ENCODE measurements at regions not wholly inside any gene's neighbourhood (a gene's known extent, or its start where the extent isn't known, plus 50 kb on each side); places are given as distances from the start of the nearest gene placed in this dataset.

GRCh38 chr13:72379581-72379980, 347.8 kb downstream of the MZT1 start:
- Histone ChIP-seq H3K79me2 (ENCODE audit: insufficient read depth, low read length) (no peaks in the 10 kb centered on the region), H3K9ac (ENCODE audit: low read depth, low read length, poor library complexity, severe bottlenecking) (no peak overlapping the region), H3K36me3 (ENCODE audit: insufficient read depth, low read length) (no peaks in the 10 kb centered on the region), H3K9me3 (ENCODE audit: insufficient read depth, low read depth, low read length) (no peaks in the 10 kb centered on the region), H3K27me3 (ENCODE audit: insufficient read depth, low read length, poor library complexity, severe bottlenecking) (no peaks in the 10 kb centered on the region), H3F3A (ENCODE audit: low read depth) (no peaks in the 10 kb centered on the region), H2AFZ (ENCODE audit: low read length) (no peak overlapping the region), H3K4me1 (ENCODE audit: insufficient read depth, low read length, poor library complexity, severe bottlenecking) (no peaks in the 10 kb centered on the region), H4K20me1 (ENCODE audit: insufficient read depth, low read length, poor library complexity, severe bottlenecking) (no peaks in the 10 kb centered on the region), H3K9me2 (replicated peaks; ENCODE audit: low read depth, low read length) (no peaks in the 10 kb centered on the region), H3K4me3 (ENCODE audit: low read length, poor library complexity, severe bottlenecking) (no peak overlapping the region), H3K4me2 (ENCODE audit: low read depth, low read length, poor library complexity, severe bottlenecking) (no peak overlapping the region)
- TF ChIP-seq CTCF (conservative IDR thresholded peaks at IDR 0.05; ENCODE audit: low read length) (no peak), EZH2phosphoT487 (IDR thresholded peaks at IDR 0.05; ENCODE audit: borderline replicate concordance) (no peak)

GRCh38 chr13:72368031-72368430, 359.4 kb downstream of the MZT1 start:
- no peaks in the 10 kb centered on the region for H3K4me1 ChIP-seq (ENCODE audit: insufficient read depth, low read length, poor library complexity, severe bottlenecking)
- no peak overlapping the region for H3K4me3 ChIP-seq (ENCODE audit: low read length, poor library complexity, severe bottlenecking)
- H3K36me3 ChIP-seq (ENCODE audit: insufficient read depth, low read length) = no peaks in the 10 kb centered on the region
- H3K9ac ChIP-seq (ENCODE audit: low read depth, low read length, poor library complexity, severe bottlenecking) = no peak overlapping the region
- no peak overlapping the region for H3K4me2 ChIP-seq (ENCODE audit: low read depth, low read length, poor library complexity, severe bottlenecking)
- H3F3A ChIP-seq (ENCODE audit: low read depth) = no peaks in the 10 kb centered on the region
- H2AFZ ChIP-seq (ENCODE audit: low read length) = no peak overlapping the region
- no peak for TF ChIP-seq EZH2phosphoT487 (IDR thresholded peaks at IDR 0.05; ENCODE audit: borderline replicate concordance)
- TF ChIP-seq CTCF (conservative IDR thresholded peaks at IDR 0.05; ENCODE audit: low read length) = no peak
- H3K79me2 ChIP-seq (ENCODE audit: insufficient read depth, low read length) = no peaks in the 10 kb centered on the region
- no peaks in the 10 kb centered on the region; the same call in 1 of the 2 replicates for H3K9me2 ChIP-seq (replicated peaks; ENCODE audit: low read depth, low read length)
- H4K20me1 ChIP-seq (ENCODE audit: insufficient read depth, low read length, poor library complexity, severe bottlenecking) = no peaks in the 10 kb centered on the region
- H3K27me3 ChIP-seq (ENCODE audit: insufficient read depth, low read length, poor library complexity, severe bottlenecking) = no peaks in the 10 kb centered on the region
- H3K9me3 ChIP-seq (ENCODE audit: insufficient read depth, low read depth, low read length) = no peaks in the 10 kb centered on the region

- H3K4me2 ChIP-seq (ENCODE audit: low read depth, low read length, poor library complexity, severe bottlenecking) = no peak overlapping the region
Measured at GRCh38 chr13:72346716-72347115, 380.7 kb downstream of the MZT1 start.

More at GRCh38 chr13:72346716-72347115, 380.7 kb downstream of the MZT1 start:
- TF ChIP-seq CTCF (conservative IDR thresholded peaks at IDR 0.05; ENCODE audit: low read length) (no peak), EZH2phosphoT487 (IDR thresholded peaks at IDR 0.05; ENCODE audit: borderline replicate concordance) (no peak)
- Histone ChIP-seq H3K9me2 (replicated peaks; ENCODE audit: low read depth, low read length) (no peaks in the 10 kb centered on the region), H3F3A (ENCODE audit: low read depth) (no peaks in the 10 kb centered on the region), H3K27me3 (ENCODE audit: insufficient read depth, low read length, poor library complexity, severe bottlenecking) (no peaks in the 10 kb centered on the region), H3K4me1 (ENCODE audit: insufficient read depth, low read length, poor library complexity, severe bottlenecking) (no peaks in the 10 kb centered on the region), H3K79me2 (ENCODE audit: insufficient read depth, low read length) (no peaks in the 10 kb centered on the region), H4K20me1 (ENCODE audit: insufficient read depth, low read length, poor library complexity, severe bottlenecking) (no peaks in the 10 kb centered on the region), H3K9ac (ENCODE audit: low read depth, low read length, poor library complexity, severe bottlenecking) (no peak overlapping the region), H2AFZ (ENCODE audit: low read length) (no peak overlapping the region), H3K9me3 (ENCODE audit: insufficient read depth, low read depth, low read length) (no peaks in the 10 kb centered on the region), H3K36me3 (ENCODE audit: insufficient read depth, low read length) (no peaks in the 10 kb centered on the region), H3K4me3 (ENCODE audit: low read length, poor library complexity, severe bottlenecking) (no peak overlapping the region)

All from Loucy (cell line).